Suppressor macrophage (primary cell): ENCODE measurements at regions not wholly inside any gene's neighbourhood (a gene's known extent, or its start where the extent isn't known, plus 50 kb on each side); places are given as distances from the start of the nearest gene placed in this dataset.
"Not testable (repeated sequence)": the region's sequence is repeated elsewhere in the genome, so short reads cannot be mapped to it uniquely, and the experiment has no call there.

Experiments used
- DNase-seq, 4 experiments: peaks; one replicate each; pipeline ENCODE4 v3.0.0-alpha.2; 2020 to 2022

GRCh38 chr14:53448682-53449081 is 295.6 kb upstream of the DDHD1 start:
- DNase-seq: no peak

- DNase-seq: no peak
These were observed 291.7 kb upstream of the DDHD1 start for GRCh38 chr14:53444677-53445312.

GRCh38 chr14:53441789-53442188 is 288.7 kb upstream of the DDHD1 start:
- DNase-seq: no peak

GRCh38 chr14:53437858-53438257 is 284.7 kb upstream of the DDHD1 start:
- no peak for DNase-seq

- DNase-seq: peak in 3 of 4 experiments; percentile 3 to 15 (median 9)
These were observed 279.3 kb upstream of the DDHD1 start for GRCh38 chr14:53432378-53432802.

- DNase-seq: no peak
These were observed 277.7 kb upstream of the DDHD1 start for GRCh38 chr14:53430870-53431269.

- DNase-seq: peak in 1 of 4 experiments; percentile 1
These were observed 259.9 kb upstream of the DDHD1 start for GRCh38 chr14:53412819-53413675.

- no peak for DNase-seq
These were observed 258.0 kb upstream of the DDHD1 start for GRCh38 chr14:53411125-53411524.

GRCh38 chr14:53409969-53410368 is 256.8 kb upstream of the DDHD1 start:
- DNase-seq: no peak

- DNase-seq: no peak
These were observed 256.2 kb upstream of the DDHD1 start for GRCh38 chr14:53409289-53409688.

GRCh38 chr14:53408175-53408879 is 255.2 kb upstream of the DDHD1 start:
- DNase-seq: no peak

GRCh38 chr14:53406519-53406918 is 253.4 kb upstream of the DDHD1 start:
- DNase-seq: no peak

- DNase-seq: no peak
These were observed 248.5 kb upstream of the DDHD1 start for GRCh38 chr14:53401646-53402045.

GRCh38 chr14:53399057-53399456 is 245.9 kb upstream of the DDHD1 start:
- no peak for DNase-seq

- no peak for DNase-seq
These were observed 245.5 kb upstream of the DDHD1 start for GRCh38 chr14:53398616-53399015.

GRCh38 chr14:53395267-53395666 is 242.1 kb upstream of the DDHD1 start:
- DNase-seq: not testable (repeated sequence)

- no peak for DNase-seq
These were observed 238.6 kb upstream of the DDHD1 start for GRCh38 chr14:53391631-53392285.

- no peak for DNase-seq
These were observed 238.0 kb upstream of the DDHD1 start for GRCh38 chr14:53391156-53391555.

GRCh38 chr14:53390008-53390407 is 236.9 kb upstream of the DDHD1 start:
- no peak for DNase-seq

GRCh38 chr14:53389202-53389601 is 236.1 kb upstream of the DDHD1 start:
- no peak for DNase-seq

- no peak for DNase-seq
These were observed 233.2 kb upstream of the DDHD1 start for GRCh38 chr14:53386362-53386761.

GRCh38 chr14:53384536-53384935 is 231.4 kb upstream of the DDHD1 start:
- no peak for DNase-seq

- no peak for DNase-seq
These were observed 230.9 kb upstream of the DDHD1 start for GRCh38 chr14:53384073-53384472.
